GM19463 (cell line): ENCODE measurements at regions not wholly inside any gene's neighbourhood (a gene's known extent, or its start where the extent isn't known, plus 50 kb on each side); places are given as distances from the start of the nearest gene placed in this dataset.
"Not testable (repeated sequence)": the region's sequence is repeated elsewhere in the genome, so short reads cannot be mapped to it uniquely, and the experiment has no call there.

Experiments used
- ATAC-seq: cut with Tn5 transposase; IDR thresholded peaks from one replicate; pipeline ENCODE4 v1.9.1; 2021; ENCODE audit warnings: mild to moderate bottlenecking, moderate library complexity; ENCODE audit not compliant: unreplicated experiment

GRCh38 chr9:13832446-13832845, 481.5 kb downstream of the NFIB start:
- ATAC-seq = no peak

- no peak for ATAC-seq
These were observed 490.9 kb downstream of the NFIB start for GRCh38 chr9:13823026-13823425.

- ATAC-seq = no peak
These were observed 496.1 kb downstream of the NFIB start for GRCh38 chr9:13817754-13818278.

GRCh38 chr9:13816837-13817236, 497.1 kb downstream of the NFIB start:
- ATAC-seq = no peak

- no peak for ATAC-seq
These were observed 499.1 kb downstream of the NFIB start for GRCh38 chr9:13814647-13815400.

GRCh38 chr9:13811876-13812275, 502.1 kb downstream of the NFIB start:
- ATAC-seq = no peak

- no peak for ATAC-seq
These were observed 503.4 kb downstream of the NFIB start for GRCh38 chr9:13810510-13810909.

- ATAC-seq = no peak
These were observed 504.5 kb downstream of the NFIB start for GRCh38 chr9:13809401-13809800.

GRCh38 chr9:13807118-13807517, 506.8 kb downstream of the NFIB start:
- no peak for ATAC-seq

GRCh38 chr9:13806714-13807113, 507.2 kb downstream of the NFIB start:
- ATAC-seq = no peak

- ATAC-seq = no peak
These were observed 508.4 kb downstream of the NFIB start for GRCh38 chr9:13805546-13805945.

GRCh38 chr9:13804532-13804931, 509.4 kb downstream of the NFIB start:
- no peak for ATAC-seq

GRCh38 chr9:13800776-13801175, 513.2 kb downstream of the NFIB start:
- no peak for ATAC-seq

GRCh38 chr9:13797701-13798100, 516.2 kb downstream of the NFIB start:
- ATAC-seq = not testable (repeated sequence)

- ATAC-seq = no peak
These were observed 512.3 kb upstream of the MPDZ start for GRCh38 chr9:13791816-13792215.

GRCh38 chr9:13790055-13790454, 510.6 kb upstream of the MPDZ start:
- ATAC-seq = no peak

- no peak for ATAC-seq
These were observed 507.8 kb upstream of the MPDZ start for GRCh38 chr9:13787234-13787833.

GRCh38 chr9:13786711-13787110, 507.2 kb upstream of the MPDZ start:
- no peak for ATAC-seq

GRCh38 chr9:13786131-13786530, 506.6 kb upstream of the MPDZ start:
- no peak for ATAC-seq

- ATAC-seq = no peak
These were observed 499.6 kb upstream of the MPDZ start for GRCh38 chr9:13779106-13779505.

- ATAC-seq = no peak
These were observed 499.1 kb upstream of the MPDZ start for GRCh38 chr9:13778631-13779030.

GRCh38 chr9:13770956-13771355, 491.5 kb upstream of the MPDZ start:
- ATAC-seq = no peak
